HepG2 (cell line): ENCODE measurements at regions not wholly inside any gene's neighbourhood (a gene's known extent, or its start where the extent isn't known, plus 50 kb on each side); places are given as distances from the start of the nearest gene placed in this dataset.

Source experiments
- REPIN1 ChIP-seq: sonication (generic); formaldehyde crosslinking; IDR thresholded peaks from 2 replicates; pipeline ENCODE4 v1.8.0; 2022; ENCODE audit warnings: missing genetic modification reagents, low read depth, mild to moderate bottlenecking, borderline replicate concordance
- RFXAP ChIP-seq: sonication (generic); formaldehyde crosslinking; IDR thresholded peaks from 2 replicates; pipeline ENCODE4 v1.4.0; 2020; ENCODE audit warnings: missing genetic modification reagents, borderline replicate concordance
- ZBTB7A ChIP-seq: sonication (generic); formaldehyde crosslinking; IDR thresholded peaks from 2 replicates; pipeline ENCODE4 v1.8.0; 2022; ENCODE audit warnings: mild to moderate bottlenecking, missing genetic modification reagents
- ZBTB8A ChIP-seq: sonication (generic); formaldehyde crosslinking; IDR thresholded peaks from 2 replicates; pipeline ENCODE4 v1.4.0; 2020; ENCODE audit warnings: mild to moderate bottlenecking, low read depth, missing genetic modification reagents, borderline replicate concordance
- ZNF841 ChIP-seq: sonication (generic); formaldehyde crosslinking; IDR thresholded peaks from 2 replicates; pipeline ENCODE4 v1.8.1; 2023; ENCODE audit warnings: missing genetic modification reagents, borderline replicate concordance
- TF ChIP-seq, protein P1 (sequence below): sonication (generic); formaldehyde crosslinking; IDR thresholded peaks from 2 replicates; pipeline ENCODE4 v1.4.0; 2020; ENCODE audit warnings: mild to moderate bottlenecking, missing genetic modification reagents
- TF ChIP-seq, protein P2 (sequence below): IDR thresholded peaks from 2 replicates; pipeline ENCODE4 v1.6.1; 2016; ENCODE audit warnings: low read depth, missing genetic modification reagents, missing compliant biosample characterization

DNA sequence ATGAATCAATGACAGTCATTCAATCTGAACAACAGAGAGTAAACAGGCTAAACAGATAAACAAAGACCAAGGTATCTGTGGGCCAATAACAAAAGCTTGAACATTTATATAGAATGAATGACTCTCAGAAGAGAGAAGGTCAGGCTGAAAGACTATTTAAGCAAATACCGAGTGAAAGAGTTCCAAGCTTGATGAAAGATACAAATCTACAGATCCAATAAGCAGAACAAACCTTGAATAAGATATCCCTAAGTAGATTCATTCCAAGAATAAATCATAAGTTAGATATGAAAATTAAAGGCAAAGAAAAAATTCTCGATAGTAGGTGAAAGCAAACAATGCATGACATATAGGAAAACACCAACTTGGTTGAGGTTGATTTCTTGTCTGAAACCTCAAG lies 376.4 kb upstream of the IGFBP3 start (continued):
- TF ChIP-seq, protein P1, sequence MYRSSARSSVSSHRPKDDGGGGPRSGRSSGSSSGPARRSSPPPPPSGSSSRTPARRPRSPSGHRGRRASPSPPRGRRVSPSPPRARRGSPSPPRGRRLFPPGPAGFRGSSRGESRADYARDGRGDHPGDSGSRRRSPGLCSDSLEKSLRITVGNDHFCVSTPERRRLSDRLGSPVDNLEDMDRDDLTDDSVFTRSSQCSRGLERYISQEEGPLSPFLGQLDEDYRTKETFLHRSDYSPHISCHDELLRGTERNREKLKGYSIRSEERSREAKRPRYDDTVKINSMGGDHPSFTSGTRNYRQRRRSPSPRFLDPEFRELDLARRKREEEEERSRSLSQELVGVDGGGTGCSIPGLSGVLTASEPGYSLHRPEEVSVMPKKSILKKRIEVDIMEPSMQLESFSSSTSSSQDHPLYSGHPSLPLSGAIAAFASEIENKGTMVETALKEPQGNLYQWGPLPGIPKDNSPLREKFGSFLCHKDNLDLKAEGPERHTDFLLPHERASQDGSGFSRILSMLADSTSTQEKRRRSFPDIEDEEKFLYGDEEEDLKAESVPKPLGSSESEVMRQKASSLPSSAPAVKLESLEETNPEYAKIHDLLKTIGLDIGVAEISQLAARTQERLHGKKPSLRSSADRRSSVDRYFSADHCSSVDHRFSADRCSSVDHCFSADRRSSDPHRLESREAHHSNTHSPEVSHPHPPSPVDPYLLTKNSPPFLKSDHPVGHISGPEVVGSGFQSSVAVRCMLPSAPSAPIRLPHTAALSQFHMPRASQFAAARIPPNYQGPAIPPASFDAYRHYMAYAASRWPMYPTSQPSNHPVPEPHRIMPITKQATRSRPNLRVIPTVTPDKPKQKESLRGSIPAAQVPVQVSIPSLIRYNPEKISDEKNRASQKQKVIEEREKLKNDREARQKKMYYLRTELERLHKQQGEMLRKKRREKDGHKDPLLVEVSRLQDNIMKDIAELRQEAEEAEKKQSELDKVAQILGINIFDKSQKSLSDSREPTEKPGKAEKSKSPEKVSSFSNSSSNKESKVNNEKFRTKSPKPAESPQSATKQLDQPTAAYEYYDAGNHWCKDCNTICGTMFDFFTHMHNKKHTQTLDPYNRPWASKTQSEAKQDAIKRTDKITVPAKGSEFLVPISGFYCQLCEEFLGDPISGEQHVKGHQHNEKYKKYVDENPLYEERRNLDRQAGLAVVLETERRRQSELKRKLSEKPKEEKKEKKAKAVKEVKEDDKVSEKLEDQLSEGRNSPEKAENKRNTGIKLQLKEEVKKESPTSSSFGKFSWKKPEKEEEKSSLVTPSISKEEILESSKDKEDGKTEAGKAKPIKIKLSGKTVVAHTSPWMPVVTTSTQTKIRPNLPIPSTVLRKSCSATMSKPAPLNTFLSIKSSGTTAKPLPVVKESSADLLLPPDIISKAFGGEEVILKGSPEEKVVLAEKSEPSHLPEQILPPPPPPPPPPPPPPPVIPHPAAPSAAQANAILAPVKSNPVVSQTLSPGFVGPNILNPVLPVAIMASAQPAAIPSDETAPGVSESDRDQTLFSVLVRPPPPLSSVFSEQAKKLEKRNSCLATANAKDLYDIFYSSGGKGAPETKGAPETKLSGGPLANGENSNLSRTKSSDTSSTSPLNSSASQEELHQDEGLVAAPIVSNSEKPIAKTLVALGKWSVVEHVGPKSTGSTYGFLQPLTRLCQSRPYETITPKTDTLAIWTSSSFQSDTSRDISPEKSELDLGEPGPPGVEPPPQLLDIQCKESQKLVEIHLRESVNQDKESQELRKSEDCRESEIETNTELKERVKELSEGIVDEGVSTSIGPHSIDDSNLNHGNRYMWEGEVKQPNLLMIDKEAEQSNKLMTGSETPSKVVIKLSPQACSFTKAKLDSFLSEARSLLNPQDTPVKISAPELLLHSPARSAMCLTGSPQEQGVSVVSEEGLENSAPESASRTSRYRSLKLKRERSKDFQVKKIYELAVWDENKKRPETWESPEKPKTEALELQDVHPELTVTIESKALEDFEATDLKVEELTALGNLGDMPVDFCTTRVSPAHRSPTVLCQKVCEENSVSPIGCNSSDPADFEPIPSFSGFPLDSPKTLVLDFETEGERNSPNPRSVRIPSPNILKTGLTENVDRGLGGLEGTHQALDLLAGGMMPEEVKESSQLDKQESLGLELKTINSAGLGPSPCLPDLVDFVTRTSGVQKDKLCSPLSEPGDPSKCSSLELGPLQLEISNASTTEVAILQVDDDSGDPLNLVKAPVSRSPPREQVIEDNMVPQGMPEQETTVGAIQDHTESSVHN (CRISPR knock-in tag): no peak
- TF ChIP-seq, protein P2, sequence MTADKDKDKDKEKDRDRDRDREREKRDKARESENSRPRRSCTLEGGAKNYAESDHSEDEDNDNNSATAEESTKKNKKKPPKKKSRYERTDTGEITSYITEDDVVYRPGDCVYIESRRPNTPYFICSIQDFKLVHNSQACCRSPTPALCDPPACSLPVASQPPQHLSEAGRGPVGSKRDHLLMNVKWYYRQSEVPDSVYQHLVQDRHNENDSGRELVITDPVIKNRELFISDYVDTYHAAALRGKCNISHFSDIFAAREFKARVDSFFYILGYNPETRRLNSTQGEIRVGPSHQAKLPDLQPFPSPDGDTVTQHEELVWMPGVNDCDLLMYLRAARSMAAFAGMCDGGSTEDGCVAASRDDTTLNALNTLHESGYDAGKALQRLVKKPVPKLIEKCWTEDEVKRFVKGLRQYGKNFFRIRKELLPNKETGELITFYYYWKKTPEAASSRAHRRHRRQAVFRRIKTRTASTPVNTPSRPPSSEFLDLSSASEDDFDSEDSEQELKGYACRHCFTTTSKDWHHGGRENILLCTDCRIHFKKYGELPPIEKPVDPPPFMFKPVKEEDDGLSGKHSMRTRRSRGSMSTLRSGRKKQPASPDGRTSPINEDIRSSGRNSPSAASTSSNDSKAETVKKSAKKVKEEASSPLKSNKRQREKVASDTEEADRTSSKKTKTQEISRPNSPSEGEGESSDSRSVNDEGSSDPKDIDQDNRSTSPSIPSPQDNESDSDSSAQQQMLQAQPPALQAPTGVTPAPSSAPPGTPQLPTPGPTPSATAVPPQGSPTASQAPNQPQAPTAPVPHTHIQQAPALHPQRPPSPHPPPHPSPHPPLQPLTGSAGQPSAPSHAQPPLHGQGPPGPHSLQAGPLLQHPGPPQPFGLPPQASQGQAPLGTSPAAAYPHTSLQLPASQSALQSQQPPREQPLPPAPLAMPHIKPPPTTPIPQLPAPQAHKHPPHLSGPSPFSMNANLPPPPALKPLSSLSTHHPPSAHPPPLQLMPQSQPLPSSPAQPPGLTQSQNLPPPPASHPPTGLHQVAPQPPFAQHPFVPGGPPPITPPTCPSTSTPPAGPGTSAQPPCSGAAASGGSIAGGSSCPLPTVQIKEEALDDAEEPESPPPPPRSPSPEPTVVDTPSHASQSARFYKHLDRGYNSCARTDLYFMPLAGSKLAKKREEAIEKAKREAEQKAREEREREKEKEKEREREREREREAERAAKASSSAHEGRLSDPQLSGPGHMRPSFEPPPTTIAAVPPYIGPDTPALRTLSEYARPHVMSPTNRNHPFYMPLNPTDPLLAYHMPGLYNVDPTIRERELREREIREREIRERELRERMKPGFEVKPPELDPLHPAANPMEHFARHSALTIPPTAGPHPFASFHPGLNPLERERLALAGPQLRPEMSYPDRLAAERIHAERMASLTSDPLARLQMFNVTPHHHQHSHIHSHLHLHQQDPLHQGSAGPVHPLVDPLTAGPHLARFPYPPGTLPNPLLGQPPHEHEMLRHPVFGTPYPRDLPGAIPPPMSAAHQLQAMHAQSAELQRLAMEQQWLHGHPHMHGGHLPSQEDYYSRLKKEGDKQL: no peak
- TF ChIP-seq ZBTB7A (CRISPR knock-in tag) (no peak), ZNF841 (CRISPR knock-in tag) (no peak), ZBTB8A (CRISPR knock-in tag) (no peak), RFXAP (CRISPR knock-in tag) (no peak), REPIN1 (CRISPR knock-in tag) (no peak)
